ENCODE measurements at regions not wholly inside any gene's neighbourhood (a gene's known extent, or its start where the extent isn't known, plus 50 kb on each side); places are given as distances from the start of the nearest gene placed in this dataset.

GRCh38 chr4:100722133-100722532 is 204.3 kb upstream of the EMCN start:
- no peak for DNase-seq

GRCh38 chr4:100721490-100721889 is 203.7 kb upstream of the EMCN start:
- no peak for DNase-seq

- peak; percentile 42 for DNase-seq
Measured at GRCh38 chr4:100721077-100721476, 203.3 kb upstream of the EMCN start.

GRCh38 chr4:100716416-100716815 is 198.6 kb upstream of the EMCN start:
- no peak for DNase-seq

- DNase-seq = no peak
Measured at GRCh38 chr4:100708776-100709175, 191.0 kb upstream of the EMCN start.

GRCh38 chr4:100707786-100708185 is 190.0 kb upstream of the EMCN start:
- DNase-seq = no peak

- no peak for DNase-seq
Measured at GRCh38 chr4:100696531-100696930, 178.7 kb upstream of the EMCN start.

GRCh38 chr4:100695871-100696270 is 178.0 kb upstream of the EMCN start:
- no peak for DNase-seq

- DNase-seq = no peak
Measured at GRCh38 chr4:100695039-100695654, 177.3 kb upstream of the EMCN start.

- DNase-seq = no peak
Measured at GRCh38 chr4:100694467-100694866, 176.6 kb upstream of the EMCN start.

- DNase-seq = no peak
Measured at GRCh38 chr4:100690812-100691211, 173.0 kb upstream of the EMCN start.

- no peak for DNase-seq
Measured at GRCh38 chr4:100688368-100688767, 170.5 kb upstream of the EMCN start.

GRCh38 chr4:100682477-100683218 is 164.8 kb upstream of the EMCN start:
- no peak for DNase-seq

GRCh38 chr4:100681289-100681688 is 163.5 kb upstream of the EMCN start:
- no peak for DNase-seq

- no peak for DNase-seq
Measured at GRCh38 chr4:100679926-100680325, 162.1 kb upstream of the EMCN start.

GRCh38 chr4:100674976-100675375 is 157.2 kb upstream of the EMCN start:
- DNase-seq = no peak

GRCh38 chr4:100657187-100657586 is 139.4 kb upstream of the EMCN start:
- no peak for DNase-seq

- DNase-seq = no peak
Measured at GRCh38 chr4:100651499-100652175, 133.8 kb upstream of the EMCN start.

- DNase-seq = no peak
Measured at GRCh38 chr4:100649417-100649816, 131.6 kb upstream of the EMCN start.

- DNase-seq = no peak
Measured at GRCh38 chr4:100644150-100644549, 126.3 kb upstream of the EMCN start.

GRCh38 chr4:100641336-100641735 is 123.5 kb upstream of the EMCN start:
- peak; percentile 24 for DNase-seq

- DNase-seq = no peak
Measured at GRCh38 chr4:100635899-100636298, 118.1 kb upstream of the EMCN start.

- no peak for DNase-seq
Measured at GRCh38 chr4:100633269-100633668, 115.4 kb upstream of the EMCN start.

GRCh38 chr4:100632163-100632562 is 114.3 kb upstream of the EMCN start:
- no peak for DNase-seq
